ENCODE measurements at regions not wholly inside any gene's neighbourhood (a gene's known extent, or its start where the extent isn't known, plus 50 kb on each side); places are given as distances from the start of the nearest gene placed in this dataset.
"Not testable (repeated sequence)": the region's sequence is repeated elsewhere in the genome, so short reads cannot be mapped to it uniquely, and the experiment has no call there.

DNA sequence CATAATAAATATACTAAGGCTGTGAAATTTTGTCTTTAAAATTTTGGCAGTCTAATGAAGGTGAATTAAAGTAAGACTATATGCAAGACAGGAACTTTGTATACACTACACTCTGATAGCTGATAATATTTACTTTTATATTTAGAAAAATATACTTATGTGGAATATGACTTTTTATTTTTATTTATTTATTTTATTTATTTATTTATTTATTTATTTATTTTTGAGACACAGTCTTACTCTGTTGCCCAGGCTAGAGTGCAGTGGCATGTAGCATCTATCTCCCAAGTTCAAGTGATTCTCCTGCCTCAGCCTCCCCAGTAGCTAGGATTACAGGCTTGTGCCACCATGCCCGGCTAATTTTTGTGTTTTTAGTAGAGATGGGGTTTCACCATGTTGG lies 742.4 kb downstream of the CD109 start:
- TF ChIP-seq, protein P1, sequence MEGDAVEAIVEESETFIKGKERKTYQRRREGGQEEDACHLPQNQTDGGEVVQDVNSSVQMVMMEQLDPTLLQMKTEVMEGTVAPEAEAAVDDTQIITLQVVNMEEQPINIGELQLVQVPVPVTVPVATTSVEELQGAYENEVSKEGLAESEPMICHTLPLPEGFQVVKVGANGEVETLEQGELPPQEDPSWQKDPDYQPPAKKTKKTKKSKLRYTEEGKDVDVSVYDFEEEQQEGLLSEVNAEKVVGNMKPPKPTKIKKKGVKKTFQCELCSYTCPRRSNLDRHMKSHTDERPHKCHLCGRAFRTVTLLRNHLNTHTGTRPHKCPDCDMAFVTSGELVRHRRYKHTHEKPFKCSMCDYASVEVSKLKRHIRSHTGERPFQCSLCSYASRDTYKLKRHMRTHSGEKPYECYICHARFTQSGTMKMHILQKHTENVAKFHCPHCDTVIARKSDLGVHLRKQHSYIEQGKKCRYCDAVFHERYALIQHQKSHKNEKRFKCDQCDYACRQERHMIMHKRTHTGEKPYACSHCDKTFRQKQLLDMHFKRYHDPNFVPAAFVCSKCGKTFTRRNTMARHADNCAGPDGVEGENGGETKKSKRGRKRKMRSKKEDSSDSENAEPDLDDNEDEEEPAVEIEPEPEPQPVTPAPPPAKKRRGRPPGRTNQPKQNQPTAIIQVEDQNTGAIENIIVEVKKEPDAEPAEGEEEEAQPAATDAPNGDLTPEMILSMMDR (IDR thresholded peaks at IDR 0.05; ENCODE audit: low read depth, low read length, poor library complexity, severe bottlenecking), result not testable (repeated sequence)
- not testable (repeated sequence) for TF ChIP-seq EZH2phosphoT487 (IDR thresholded peaks at IDR 0.05; ENCODE audit: borderline replicate concordance, low read length)
